IMR-90 (cell line): ENCODE measurements at regions not wholly inside any gene's neighbourhood (a gene's known extent, or its start where the extent isn't known, plus 50 kb on each side); places are given as distances from the start of the nearest gene placed in this dataset.

Experiments used
- ATAC-seq: fragments of 200-7000 bp; cut with Tn5 transposase; 2 replicates; pipeline ENCODE4 v1.9.1; 2020; ENCODE audit warnings: low read depth, mild to moderate bottlenecking, moderate library complexity
- BruUV-seq: library from RNA; stranded (reverse); fragments of 400-500 nt; replicated peaks from 2 replicates; lab custom pipeline; 2021; lab: Mats Ljungman, UMichigan
- CTCF ChIA-PET: fragments of 300-600 bp; formaldehyde crosslinking; extraction: SDS; loops from one replicate; lab custom pipeline; 2021; ENCODE audit warnings: antibody characterized with exemption; lab: Yijun Ruan, JAX
- POLR2A ChIA-PET: fragments of 300-600 bp; sonication (Branson Sonifier 250); formaldehyde crosslinking; loops from one replicate; lab custom pipeline; 2022; ENCODE audit warnings: antibody characterized with exemption; ENCODE audit not compliant: unreplicated experiment; lab: Charles Lee
- DNase-seq: peaks from one replicate; pipeline ENCODE4 v3.0.0; 2013
- H2AFZ ChIP-seq: replicated peaks from 2 replicates; pipeline ENCODE3; 2013; ENCODE audit warnings: low read length, mild to moderate bottlenecking; ENCODE audit not compliant: poor library complexity
- H2AK5ac ChIP-seq: 2 replicates; pipeline ENCODE4 v1.6.1; 2013; ENCODE audit warnings: low read depth, low read length, inconsistent platforms
- H2AK9ac ChIP-seq: replicated peaks from 2 replicates; pipeline ENCODE3; 2013; ENCODE audit warnings: mild to moderate bottlenecking, low read depth, low read length, moderate library complexity; ENCODE audit not compliant: poor library complexity
- H2BK120ac ChIP-seq: 2 replicates; pipeline ENCODE4 v1.6.1; 2013; ENCODE audit warnings: low read depth, low read length, inconsistent platforms
- H2BK15ac ChIP-seq: 3 replicates; pipeline ENCODE4 v1.6.1; 2013; ENCODE audit warnings: low read depth, low read length, inconsistent platforms
- H2BK20ac ChIP-seq: 2 replicates; pipeline ENCODE4 v1.6.1; 2013; ENCODE audit warnings: low read depth, mild to moderate bottlenecking, inconsistent platforms, low read length, moderate library complexity
- H2BK5ac ChIP-seq: 2 replicates; pipeline ENCODE4 v1.6.1; 2013; ENCODE audit warnings: mild to moderate bottlenecking, low read depth, low read length, inconsistent platforms; ENCODE audit not compliant: poor library complexity, severe bottlenecking
- H3K14ac ChIP-seq: replicated peaks from 2 replicates; pipeline ENCODE4 v1.6.1; 2013; ENCODE audit warnings: low read depth, low read length, inconsistent platforms
- H3K18ac ChIP-seq: 2 replicates; pipeline ENCODE4 v1.6.1; 2013; ENCODE audit warnings: low read depth, low read length, control low read depth
- H3K23ac ChIP-seq: 2 replicates; pipeline ENCODE4 v1.6.1; 2013; ENCODE audit warnings: low read depth, low read length, inconsistent platforms
- H3K27ac ChIP-seq: 2 replicates; pipeline ENCODE4 v1.5.1; 2013; ENCODE audit warnings: mild to moderate bottlenecking, control low read depth, low read length; ENCODE audit not compliant: insufficient read depth
- H3K27me3 ChIP-seq: 2 replicates; pipeline ENCODE4 v1.6.1; 2013; ENCODE audit warnings: low read length; ENCODE audit not compliant: control insufficient read depth, insufficient read depth
- H3K36me3 ChIP-seq: 2 replicates; pipeline ENCODE4 v1.6.1; 2013; ENCODE audit warnings: low read length, mixed read lengths; ENCODE audit not compliant: control insufficient read depth, insufficient read depth
- H3K4ac ChIP-seq: 2 replicates; pipeline ENCODE4 v1.6.1; 2013; ENCODE audit warnings: low read depth, low read length, inconsistent platforms
- H3K4me1 ChIP-seq: 2 replicates; pipeline ENCODE4 v1.6.1; 2013; ENCODE audit warnings: low read length, mixed read lengths; ENCODE audit not compliant: control insufficient read depth, insufficient read depth
- H3K4me2 ChIP-seq: 2 replicates; pipeline ENCODE4 v1.6.1; 2013; ENCODE audit warnings: low read depth, mild to moderate bottlenecking, control low read depth, low read length, moderate library complexity
- H3K4me3 ChIP-seq: 2 replicates; pipeline ENCODE4 v1.5.1; 2013; ENCODE audit warnings: low read depth, mild to moderate bottlenecking, control low read depth, low read length, moderate library complexity; ENCODE audit not compliant: insufficient read depth
- H3K56ac ChIP-seq: 2 replicates; pipeline ENCODE4 v1.6.1; 2013; ENCODE audit warnings: low read length, inconsistent platforms; ENCODE audit not compliant: insufficient read depth; ENCODE audit errors: extremely low read depth
- H3K79me1 ChIP-seq, 2 experiments: 2 replicates each; pipeline ENCODE4 v1.6.1; 2013; ENCODE audit warnings: low read length in 2 of 2, inconsistent platforms in 1 of 2, low read depth in 1 of 2
- H3K9ac ChIP-seq: 2 replicates; pipeline ENCODE4 v1.6.1; 2013; ENCODE audit warnings: low read depth, low read length, control low read depth
- H3K9me1 ChIP-seq: 2 replicates; pipeline ENCODE4 v1.6.1; 2013; ENCODE audit warnings: low read length, inconsistent platforms; ENCODE audit not compliant: insufficient read depth
- H3K9me3 ChIP-seq: 2 replicates; pipeline ENCODE4 v1.6.1; 2013; ENCODE audit warnings: low read length; ENCODE audit not compliant: control insufficient read depth, insufficient read depth
- H4K20me1 ChIP-seq: 2 replicates; pipeline ENCODE4 v1.6.1; 2013; ENCODE audit warnings: low read length, inconsistent platforms; ENCODE audit not compliant: insufficient read depth
- H4K5ac ChIP-seq: 2 replicates; pipeline ENCODE4 v1.6.1; 2013; ENCODE audit warnings: mild to moderate bottlenecking, low read depth, low read length, control low read depth
- H4K8ac ChIP-seq, 2 experiments: 2 replicates each; pipeline ENCODE4 v1.6.1; 2013; ENCODE audit warnings: low read depth in 2 of 2, low read length in 2 of 2, control low read depth in 1 of 2, inconsistent platforms in 1 of 2
- H4K91ac ChIP-seq: 2 replicates; pipeline ENCODE4 v1.6.1; 2013; ENCODE audit warnings: low read depth, low read length, inconsistent platforms; ENCODE audit not compliant: insufficient read depth
- BHLHE40 ChIP-seq: fragments of 150-350 bp; IDR thresholded peaks from 2 replicates; pipeline ENCODE4 v1.6.1; 2016; ENCODE audit warnings: mild to moderate bottlenecking, low read depth, low read length
- NFE2L2 ChIP-seq: fragments of 150-350 bp; IDR thresholded peaks from 2 replicates; pipeline ENCODE4 v1.6.1; 2016; ENCODE audit warnings: low read depth, mild to moderate bottlenecking, low read length
- POLR2A ChIP-seq: IDR thresholded peaks from 2 replicates; pipeline ENCODE4 v1.6.1; 2012; ENCODE audit warnings: mild to moderate bottlenecking, low read depth, low read length
- RCOR1 ChIP-seq: IDR thresholded peaks from 2 replicates; pipeline ENCODE4 v1.6.1; 2012; ENCODE audit warnings: mild to moderate bottlenecking, low read length, improper control_type of control experiment; ENCODE audit not compliant: insufficient replicate concordance
- USF2 ChIP-seq: fragments of 150-350 bp; IDR thresholded peaks from 2 replicates; pipeline ENCODE4 v1.6.1; 2017; ENCODE audit warnings: mild to moderate bottlenecking, antibody characterized with exemption, low read length, low read depth
- WGBS, 2 experiments: methylation state at CpG; one replicate each; pipeline versions ENCODE4 v1.1.5 to v1.1.7; 2013; ENCODE audit warnings: missing lambda C conversion rate in 2 of 2; ENCODE audit not compliant: insufficient read length in 1 of 2; ENCODE audit errors: extremely low coverage in 2 of 2; 5-methylcytosine and 5-hydroxymethylcytosine counted together
- dilution Hi-C: fragments of 300-500 bp; cut with HindIII; formaldehyde crosslinking; loops from one replicate; pipeline ENCODE4 v1.14.3; 2018; ENCODE audit warnings: low sequenced_read_pairs; ENCODE audit not compliant: unreplicated experiment
- in situ Hi-C: fragments of 300-500 bp; cut with MboI; formaldehyde crosslinking; loops from 3 replicates; pipeline ENCODE4 v1.14.3; 2019; ENCODE audit warnings: low sequenced_read_pairs, inconsistent platforms, mixed read lengths
- intact Hi-C: fragments of 100-400 bp; cut with micrococcal nuclease; formaldehyde crosslinking; loops from 2 replicates; pipeline ENCODE4 v1.10.0; 2022

DNA sequence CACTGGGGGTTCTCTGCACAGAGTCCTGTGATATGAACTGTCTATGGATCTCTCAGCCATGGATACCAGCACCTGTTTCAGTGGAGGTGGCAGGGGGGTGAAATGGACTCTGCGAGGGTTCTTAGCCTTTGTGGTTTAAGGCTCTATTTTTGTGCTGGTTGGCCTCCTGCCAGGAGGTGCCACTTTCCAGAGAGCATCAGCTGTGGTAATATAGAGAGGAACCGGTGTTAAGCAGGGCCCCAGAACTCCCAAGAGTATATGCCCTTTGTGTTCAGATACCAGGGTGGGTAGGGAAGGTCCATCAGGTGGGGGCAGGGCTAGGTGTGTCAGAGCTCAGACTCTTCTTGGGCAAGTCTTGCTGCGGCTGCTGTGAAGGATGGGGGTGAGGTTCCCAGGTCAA, 330.0 kb upstream of the PLD5 start:
- no peak overlapping the region for H2BK20ac ChIP-seq
- no TSS peak for BruUV-seq
- H3K4me3 ChIP-seq, result no peak overlapping the region
- H2AFZ ChIP-seq, result no peak overlapping the region
- dilution Hi-C loops (no loop called here), in situ Hi-C loops (no loop called here), intact Hi-C loops (no loop called here)
- H2AK5ac ChIP-seq, result no peak overlapping the region
- H3K9ac ChIP-seq, result no peak overlapping the region
- no peak overlapping the region for H3K23ac ChIP-seq
- no peaks in the 10 kb centered on the region for H3K27me3 ChIP-seq
- no peak overlapping the region for H3K4me2 ChIP-seq
- no peak overlapping the region for H4K5ac ChIP-seq
- POLR2A ChIA-PET, result no interaction called here
- H4K8ac ChIP-seq, result no peak overlapping the region
- no peak for DNase-seq
- no peak overlapping the region for H2BK5ac ChIP-seq
- H2BK15ac ChIP-seq, result no peak overlapping the region
- H4K91ac ChIP-seq, result no peak overlapping the region
- no peak overlapping the region for H3K4ac ChIP-seq
- H3K9me3 ChIP-seq, result peaks cover 12% of the 10 kb centered on the region
- H3K27ac ChIP-seq, result no peak overlapping the region
- H3K14ac ChIP-seq, result no peak overlapping the region
- H3K18ac ChIP-seq, result no peak overlapping the region
- H2AK9ac ChIP-seq, result no peak overlapping the region
- ATAC-seq, result no peak
- H3K79me1 ChIP-seq, result no peaks in the 10 kb centered on the region
- no peaks in the 10 kb centered on the region for H3K36me3 ChIP-seq
- H2BK120ac ChIP-seq, result no peak overlapping the region
- no peak for TF ChIP-seq RCOR1
- no peak for TF ChIP-seq NFE2L2
- no peak for TF ChIP-seq USF2
- TF ChIP-seq POLR2A, result no peak
- TF ChIP-seq BHLHE40, result no peak
- CTCF ChIA-PET, result no interaction called here
- H3K56ac ChIP-seq, result no peak overlapping the region
- WGBS, 2 experiments, result 40% methylated on average over 1 of the region's 3 CpGs; no CpG with 5 or more reads in 1 of the 2 experiments
- no peaks in the 10 kb centered on the region for H3K9me1 ChIP-seq
- no peaks in the 10 kb centered on the region for H3K4me1 ChIP-seq
- no peaks in the 10 kb centered on the region for H4K20me1 ChIP-seq
